Bronchial epithelial cell (primary cell): ENCODE measurements at regions not wholly inside any gene's neighbourhood (a gene's known extent, or its start where the extent isn't known, plus 50 kb on each side); places are given as distances from the start of the nearest gene placed in this dataset.

Source experiments
- DNase-seq: peaks from one replicate; pipeline ENCODE4 v3.0.0-alpha.2; 2010; ENCODE audit warnings: low read depth
- FAIRE-seq: peaks from 2 replicates; lab custom pipeline; 2011; peaks lifted over from hg19 to GRCh38; lab: Jason Lieb, UNC
- H3K27me3 ChIP-seq: 2 replicates; pipeline ENCODE4 v1.5.1; 2011; ENCODE audit warnings: low read length; ENCODE audit not compliant: control insufficient read depth, insufficient read depth
- H3K36me3 ChIP-seq: 2 replicates; pipeline ENCODE4 v1.5.1; 2011; ENCODE audit warnings: low read length; ENCODE audit not compliant: control insufficient read depth, insufficient read depth
- H3K4me3 ChIP-seq: 2 replicates; pipeline ENCODE4 v1.5.1; 2011; ENCODE audit warnings: mild to moderate bottlenecking, low read depth, low read length, control low read depth
- TF ChIP-seq, protein P1 (sequence below): IDR thresholded peaks from 2 replicates; pipeline ENCODE4 v1.5.1; 2011; ENCODE audit warnings: mild to moderate bottlenecking, moderate library complexity, low read length, control low read depth, inconsistent platforms; ENCODE audit not compliant: insufficient read depth, severe bottlenecking

DNA sequence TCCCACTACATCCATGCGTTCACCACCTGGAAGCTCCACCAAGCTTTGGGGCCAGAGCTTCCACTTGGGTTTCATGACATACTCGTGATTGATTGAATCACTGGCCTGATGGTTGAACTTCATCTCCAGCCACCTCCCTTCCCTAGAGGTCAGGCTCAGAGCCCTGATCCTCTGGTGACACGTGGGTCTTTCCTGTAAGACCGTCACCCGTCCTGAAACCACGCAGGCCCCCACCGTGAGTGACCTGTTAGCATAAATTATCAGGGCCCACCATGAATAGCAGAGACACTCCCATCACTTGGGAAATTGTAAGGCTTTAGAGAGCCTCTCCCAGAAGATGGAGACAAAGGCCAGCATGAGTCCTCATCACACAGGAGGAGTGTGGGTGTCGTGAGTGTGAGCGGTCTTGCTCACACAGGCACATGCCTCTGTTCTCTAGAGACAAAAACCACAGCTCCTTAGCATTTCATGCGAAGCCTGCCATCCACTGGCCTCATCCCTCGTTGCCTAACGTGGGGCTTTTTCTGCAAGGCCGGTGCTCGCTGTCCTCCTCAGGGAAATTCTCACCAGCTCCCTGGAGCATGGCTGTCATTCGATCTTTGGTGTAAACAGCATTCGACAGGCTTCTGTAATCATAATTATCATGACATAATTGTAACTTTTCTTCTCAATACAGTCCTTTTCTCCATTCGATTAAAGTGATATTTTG, 65.1 kb upstream of the DUSP22 start:
- no peak for FAIRE-seq
- DNase-seq: no peak
- no peaks in the 10 kb centered on the region for H3K27me3 ChIP-seq
- no peak overlapping the region for H3K4me3 ChIP-seq
- TF ChIP-seq, protein P1, sequence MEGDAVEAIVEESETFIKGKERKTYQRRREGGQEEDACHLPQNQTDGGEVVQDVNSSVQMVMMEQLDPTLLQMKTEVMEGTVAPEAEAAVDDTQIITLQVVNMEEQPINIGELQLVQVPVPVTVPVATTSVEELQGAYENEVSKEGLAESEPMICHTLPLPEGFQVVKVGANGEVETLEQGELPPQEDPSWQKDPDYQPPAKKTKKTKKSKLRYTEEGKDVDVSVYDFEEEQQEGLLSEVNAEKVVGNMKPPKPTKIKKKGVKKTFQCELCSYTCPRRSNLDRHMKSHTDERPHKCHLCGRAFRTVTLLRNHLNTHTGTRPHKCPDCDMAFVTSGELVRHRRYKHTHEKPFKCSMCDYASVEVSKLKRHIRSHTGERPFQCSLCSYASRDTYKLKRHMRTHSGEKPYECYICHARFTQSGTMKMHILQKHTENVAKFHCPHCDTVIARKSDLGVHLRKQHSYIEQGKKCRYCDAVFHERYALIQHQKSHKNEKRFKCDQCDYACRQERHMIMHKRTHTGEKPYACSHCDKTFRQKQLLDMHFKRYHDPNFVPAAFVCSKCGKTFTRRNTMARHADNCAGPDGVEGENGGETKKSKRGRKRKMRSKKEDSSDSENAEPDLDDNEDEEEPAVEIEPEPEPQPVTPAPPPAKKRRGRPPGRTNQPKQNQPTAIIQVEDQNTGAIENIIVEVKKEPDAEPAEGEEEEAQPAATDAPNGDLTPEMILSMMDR: no peak
- H3K36me3 ChIP-seq: no peaks in the 10 kb centered on the region

DNA sequence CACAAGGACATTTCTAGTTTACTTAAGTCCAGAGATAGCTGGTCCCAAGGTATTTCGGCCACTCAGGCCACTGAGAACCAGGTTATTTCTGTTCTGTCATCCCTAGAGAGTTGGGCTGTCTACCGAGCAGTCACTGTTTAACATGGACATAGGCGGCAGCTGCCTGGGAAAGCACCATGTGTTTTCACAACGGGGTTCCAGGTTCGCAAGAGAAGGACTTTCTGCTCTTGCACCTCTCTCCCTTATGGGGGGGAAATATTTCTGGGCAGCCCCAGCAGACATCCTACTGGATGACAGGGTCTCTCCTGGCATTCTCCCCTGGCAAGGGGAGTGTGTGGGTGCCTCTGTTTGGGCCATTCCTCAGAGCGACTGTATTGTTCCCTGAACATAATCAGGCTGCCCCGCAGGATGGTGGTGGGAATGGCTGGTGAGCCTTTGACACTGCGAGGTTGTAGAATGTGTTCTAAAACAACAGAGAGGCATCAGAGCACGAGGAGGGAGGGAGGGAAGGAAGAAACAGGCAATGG, 64.4 kb upstream of the DUSP22 start:
- Histone ChIP-seq H3K27me3 (no peaks in the 10 kb centered on the region), H3K36me3 (no peaks in the 10 kb centered on the region), H3K4me3 (no peak overlapping the region)
- TF ChIP-seq, protein P1: no peak
- FAIRE-seq (no peak), DNase-seq (no peak)

DNA sequence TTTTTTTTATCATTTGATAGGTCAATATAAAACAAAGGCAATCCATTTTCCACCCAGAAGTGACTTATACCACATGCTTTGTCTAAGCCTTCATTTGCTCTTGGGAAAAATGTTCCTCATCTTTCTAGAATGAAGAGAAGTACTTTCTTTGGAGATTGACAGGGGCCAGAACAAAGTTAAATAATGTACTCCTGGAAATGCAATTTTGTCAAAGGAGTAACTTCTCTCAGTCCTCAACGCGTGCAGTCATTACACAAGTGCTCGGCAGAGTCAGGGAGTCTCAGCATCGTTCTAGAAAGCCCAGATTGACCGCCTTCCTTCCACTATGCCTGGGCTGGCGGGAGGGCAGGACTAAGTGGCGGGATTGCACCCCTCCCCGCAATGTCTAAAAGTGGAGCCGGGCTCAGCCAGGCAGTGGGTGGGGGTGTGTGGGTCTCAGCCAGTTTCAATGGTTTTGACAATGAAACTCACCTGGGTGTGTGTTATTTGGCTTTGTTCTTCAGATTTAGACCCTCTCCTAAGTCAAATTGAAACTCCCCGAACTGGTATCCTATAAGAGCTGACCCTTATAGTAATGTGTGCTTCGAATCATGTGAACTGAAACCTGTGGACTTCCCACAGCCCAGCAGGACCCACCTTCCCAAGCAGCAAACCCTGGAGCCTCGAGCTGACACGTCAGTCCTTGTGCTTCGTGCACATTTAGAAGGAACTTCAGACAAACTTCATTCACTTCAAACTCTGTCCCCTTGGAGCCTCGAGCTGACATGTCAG, 63.2 kb upstream of the DUSP22 start:
- H3K36me3 ChIP-seq: no peaks in the 10 kb centered on the region
- DNase-seq: no peak
- FAIRE-seq: no peak
- H3K4me3 ChIP-seq: no peak overlapping the region
- H3K27me3 ChIP-seq: no peaks in the 10 kb centered on the region
- TF ChIP-seq, protein P1: no peak

DNA sequence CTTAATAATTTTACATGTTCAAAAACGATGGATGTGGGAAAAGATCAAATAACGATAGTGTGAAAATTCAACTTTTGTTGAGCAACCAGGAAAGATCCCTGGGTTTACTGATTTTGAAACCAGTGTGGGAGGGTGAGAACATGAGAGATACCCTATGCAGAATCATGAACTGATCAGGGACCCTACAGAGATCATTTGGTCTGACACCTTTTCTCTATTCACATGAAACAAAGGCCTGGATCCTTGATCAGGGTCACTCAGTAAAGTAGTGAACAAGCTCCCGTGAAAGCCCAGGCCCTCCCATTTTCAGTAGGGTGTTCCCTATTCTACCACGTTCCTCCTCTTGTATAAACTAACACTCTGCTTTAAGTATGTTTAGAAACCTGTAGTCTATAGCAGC, 60.5 kb upstream of the DUSP22 start:
- FAIRE-seq (no peak), DNase-seq (no peak)
- no peak overlapping the region for H3K4me3 ChIP-seq
- H3K36me3 ChIP-seq: no peaks in the 10 kb centered on the region
- TF ChIP-seq, protein P1: no peak
- H3K27me3 ChIP-seq: no peaks in the 10 kb centered on the region

DNA sequence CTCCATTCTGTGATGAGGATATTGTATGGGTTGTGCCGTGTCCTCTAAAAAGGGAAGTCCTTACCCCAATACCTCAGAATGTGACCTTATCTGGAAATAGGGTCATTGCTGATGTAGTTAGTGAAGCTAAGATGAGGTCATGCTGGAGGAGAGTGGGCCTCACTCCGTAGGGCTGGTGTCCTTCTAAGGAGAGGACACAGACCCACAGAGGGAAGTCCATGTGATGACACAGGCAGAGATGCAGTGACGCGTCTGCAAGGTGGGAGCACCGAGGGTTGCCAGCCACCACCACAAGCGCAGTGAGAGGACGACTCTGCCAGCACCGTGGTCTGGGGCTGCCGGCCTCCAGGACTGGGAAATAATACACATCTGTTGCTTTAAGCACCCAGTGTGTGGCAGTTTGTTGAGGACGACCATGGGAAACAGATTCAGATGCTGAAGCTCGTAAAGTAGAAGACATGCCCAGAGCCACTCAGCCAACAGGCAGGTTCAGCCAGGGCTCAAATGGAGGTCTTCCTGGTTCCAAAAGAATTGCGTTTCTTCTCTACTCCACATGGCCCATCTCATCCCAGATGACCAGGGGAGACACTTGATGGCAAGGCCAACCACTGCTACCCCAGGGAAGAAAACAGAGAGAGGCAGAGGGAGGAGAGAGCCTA, 59.2 kb upstream of the DUSP22 start:
- no peaks in the 10 kb centered on the region for H3K27me3 ChIP-seq
- DNase-seq (no peak), FAIRE-seq (no peak)
- TF ChIP-seq, protein P1: no peak
- no peaks in the 10 kb centered on the region for H3K36me3 ChIP-seq
- H3K4me3 ChIP-seq: no peak overlapping the region
